Neural progenitor cell (in vitro differentiated cells): ENCODE measurements at regions not wholly inside any gene's neighbourhood (a gene's known extent, or its start where the extent isn't known, plus 50 kb on each side); places are given as distances from the start of the nearest gene placed in this dataset.
"Not testable (repeated sequence)": the region's sequence is repeated elsewhere in the genome, so short reads cannot be mapped to it uniquely, and the experiment has no call there.

Experiments used
- DNase-seq: peaks from one replicate; pipeline ENCODE4 v3.0.0-alpha.2; 2016; ENCODE audit warnings: low spot score
- H2AFZ ChIP-seq: fragments of 200-600 bp; sonication (generic); replicated peaks from 2 replicates; pipeline ENCODE4 v1.6.1; 2016; ENCODE audit warnings: antibody characterized with exemption
- H3F3A ChIP-seq: fragments of 200-600 bp; sonication (generic); 2 replicates; pipeline ENCODE4 v1.6.1; 2016; ENCODE audit warnings: antibody characterized with exemption, low read depth
- H3K27ac ChIP-seq: fragments of 200-600 bp; sonication (generic); 2 replicates; pipeline ENCODE4 v1.5.1; 2016; ENCODE audit warnings: mild to moderate bottlenecking
- H3K27me3 ChIP-seq: fragments of 200-600 bp; sonication (generic); 2 replicates; pipeline ENCODE4 v1.6.1; 2016; ENCODE audit warnings: mild to moderate bottlenecking, moderate library complexity
- H3K36me3 ChIP-seq: fragments of 200-600 bp; sonication (generic); 2 replicates; pipeline ENCODE4 v1.5.1; 2016
- H3K4me1 ChIP-seq: fragments of 200-600 bp; sonication (generic); 2 replicates; pipeline ENCODE4 v1.6.1; 2016; ENCODE audit warnings: mixed run types
- H3K4me2 ChIP-seq: fragments of 200-600 bp; sonication (generic); 2 replicates; pipeline ENCODE4 v1.6.1; 2016
- H3K4me3 ChIP-seq: fragments of 200-600 bp; sonication (generic); 2 replicates; pipeline ENCODE4 v1.5.1; 2016
- H3K79me2 ChIP-seq: fragments of 200-600 bp; sonication (generic); 2 replicates; pipeline ENCODE4 v1.6.1; 2016; ENCODE audit warnings: low read depth
- H3K9ac ChIP-seq: fragments of 200-600 bp; sonication (generic); 2 replicates; pipeline ENCODE4 v1.6.1; 2016
- H3K9me3 ChIP-seq: fragments of 200-600 bp; sonication (generic); 2 replicates; pipeline ENCODE4 v1.5.1; 2016; ENCODE audit warnings: low read depth
- H4K20me1 ChIP-seq: fragments of 200-600 bp; sonication (generic); 2 replicates; pipeline ENCODE4 v1.6.1; 2016; ENCODE audit warnings: low read depth
- H3K27ac Mint-ChIP-seq: 3 replicates; pipeline ENCODE4 v1.8.0; 2021; ENCODE audit warnings: mixed read lengths
- H3K27me3 Mint-ChIP-seq: 2 replicates; pipeline ENCODE4 v1.8.0; 2022; ENCODE audit warnings: low read depth, mild to moderate bottlenecking, inconsistent platforms, moderate library complexity, mixed read lengths; ENCODE audit not compliant: insufficient read depth
- H3K36me3 Mint-ChIP-seq: 3 replicates; pipeline ENCODE4 v1.8.0; 2021; ENCODE audit warnings: mixed read lengths
- H3K4me1 Mint-ChIP-seq: 3 replicates; pipeline ENCODE4 v1.8.0; 2021; ENCODE audit warnings: mixed read lengths
- H3K4me3 Mint-ChIP-seq: 3 replicates; pipeline ENCODE4 v1.8.0; 2021; ENCODE audit warnings: mild to moderate bottlenecking, moderate library complexity, mixed read lengths
- H3K9me3 Mint-ChIP-seq: 3 replicates; pipeline ENCODE4 v1.8.0; 2020; ENCODE audit warnings: mixed read lengths
- CTCF ChIP-seq: fragments of 200-600 bp; sonication (generic); IDR thresholded peaks from 2 replicates; pipeline ENCODE4 v1.5.1; 2017; ENCODE audit warnings: antibody characterized with exemption, mild to moderate bottlenecking
- EZH2 ChIP-seq: fragments of 200-600 bp; sonication (generic); IDR thresholded peaks from 2 replicates; pipeline ENCODE4 v1.6.1; 2017; ENCODE audit warnings: antibody characterized with exemption, mild to moderate bottlenecking, moderate library complexity
- EZH2phosphoT487 ChIP-seq: fragments of 200-600 bp; sonication (generic); IDR thresholded peaks from 2 replicates; pipeline ENCODE4 v1.6.1; 2017; ENCODE audit warnings: antibody characterized with exemption

- not testable (repeated sequence) for DNase-seq, H3K27ac ChIP-seq, H3K36me3 Mint-ChIP-seq, H4K20me1 ChIP-seq, H3K27me3 ChIP-seq, H3K4me1 Mint-ChIP-seq, H3K4me2 ChIP-seq, H2AFZ ChIP-seq, H3K27me3 Mint-ChIP-seq, H3K36me3 ChIP-seq, H3K4me1 ChIP-seq, H3K4me3 Mint-ChIP-seq, H3K9me3 ChIP-seq, H3K27ac Mint-ChIP-seq, H3K4me3 ChIP-seq, H3K9me3 Mint-ChIP-seq, H3K9ac ChIP-seq, H3F3A ChIP-seq, H3K79me2 ChIP-seq
Observed at GRCh38 chr5:135730161-135730560, 104.3 kb upstream of the SLC25A48 start.

- TF ChIP-seq CTCF (peak; percentile 66), EZH2phosphoT487 (no peak), EZH2 (no peak)
- no peak overlapping the region for H3K9ac ChIP-seq
- peak; percentile 25 for DNase-seq
- no peak overlapping the region for H2AFZ ChIP-seq
- H3K79me2 ChIP-seq: no peaks in the 10 kb centered on the region
- H3K9me3 Mint-ChIP-seq: no peaks in the 10 kb centered on the region
- H3K4me3 ChIP-seq: no peak overlapping the region
- no peak overlapping the region for H3K27ac ChIP-seq
- H3K4me3 Mint-ChIP-seq: no peak overlapping the region
- H3F3A ChIP-seq: no peaks in the 10 kb centered on the region
- no peaks in the 10 kb centered on the region for H3K9me3 ChIP-seq
- no peak overlapping the region for H3K4me2 ChIP-seq
- no peak overlapping the region for H3K27ac Mint-ChIP-seq
- no peaks in the 10 kb centered on the region for H3K36me3 Mint-ChIP-seq
- no peaks in the 10 kb centered on the region for H4K20me1 ChIP-seq
- no peaks in the 10 kb centered on the region for H3K36me3 ChIP-seq
- H3K4me1 Mint-ChIP-seq: peaks cover 2% of the 10 kb centered on the region
- no peaks in the 10 kb centered on the region for H3K27me3 Mint-ChIP-seq
- H3K4me1 ChIP-seq: no peaks in the 10 kb centered on the region
- H3K27me3 ChIP-seq: no peaks in the 10 kb centered on the region
Observed at GRCh38 chr5:135729321-135729786, 105.1 kb upstream of the SLC25A48 start.

GRCh38 chr5:135724617-135725016 lies 109.8 kb upstream of the SLC25A48 start:
- Histone ChIP-seq H3K27me3 (no peaks in the 10 kb centered on the region), H3K4me2 (no peak overlapping the region), H3K79me2 (no peaks in the 10 kb centered on the region), H2AFZ (no peak overlapping the region), H3K36me3 (no peaks in the 10 kb centered on the region), H3K27ac (no peak overlapping the region), H3K4me1 (peaks cover 4% of the 10 kb centered on the region), H3K9me3 (no peaks in the 10 kb centered on the region), H3K4me3 (no peak overlapping the region), H3F3A (no peaks in the 10 kb centered on the region), H4K20me1 (no peaks in the 10 kb centered on the region), H3K9ac (no peak overlapping the region)
- H3K36me3 Mint-ChIP-seq: no peaks in the 10 kb centered on the region
- no peaks in the 10 kb centered on the region for H3K9me3 Mint-ChIP-seq
- peaks cover 17% of the 10 kb centered on the region for H3K4me1 Mint-ChIP-seq
- no peak overlapping the region for H3K4me3 Mint-ChIP-seq
- TF ChIP-seq EZH2 (no peak), EZH2phosphoT487 (no peak), CTCF (no peak)
- no peak for DNase-seq
- peaks cover 4% of the 10 kb centered on the region for H3K27me3 Mint-ChIP-seq
- H3K27ac Mint-ChIP-seq: no peak overlapping the region

GRCh38 chr5:135723491-135723890 lies 111.0 kb upstream of the SLC25A48 start:
- H3K27ac ChIP-seq: no peak overlapping the region
- Mint-ChIP-seq H3K27ac (no peak overlapping the region), H3K4me3 (no peak overlapping the region), H3K4me1 (peaks cover 16% of the 10 kb centered on the region), H3K9me3 (no peaks in the 10 kb centered on the region), H3K36me3 (no peaks in the 10 kb centered on the region), H3K27me3 (peaks cover 4% of the 10 kb centered on the region)
- H3K9ac ChIP-seq: no peak overlapping the region
- no peaks in the 10 kb centered on the region for H3K36me3 ChIP-seq
- no peak overlapping the region for H3K4me3 ChIP-seq
- no peaks in the 10 kb centered on the region for H3K27me3 ChIP-seq
- H3K4me1 ChIP-seq: peaks cover 4% of the 10 kb centered on the region
- H3K4me2 ChIP-seq: no peak overlapping the region
- TF ChIP-seq EZH2phosphoT487 (no peak), EZH2 (no peak), CTCF (no peak)
- H3K9me3 ChIP-seq: no peaks in the 10 kb centered on the region
- no peak for DNase-seq
- no peaks in the 10 kb centered on the region for H4K20me1 ChIP-seq
- H3F3A ChIP-seq: no peaks in the 10 kb centered on the region
- H2AFZ ChIP-seq: no peak overlapping the region
- no peaks in the 10 kb centered on the region for H3K79me2 ChIP-seq
